Mucosa of descending colon (tissue), 3 donors: ENCODE measurements at regions not wholly inside any gene's neighbourhood (a gene's known extent, or its start where the extent isn't known, plus 50 kb on each side); places are given as distances from the start of the nearest gene placed in this dataset.

ENCODE experiments used
- ATAC-seq: fragments of 200-7000 bp; cut with Tn5 transposase; one replicate; pipeline ENCODE4 v1.9.1; 2020; ENCODE audit warnings: mild to moderate bottlenecking, moderate library complexity
- DNase-seq, 3 donors: peaks; one replicate each; pipeline ENCODE4 v3.0.0-alpha.2; 2020
- H3K36me3 ChIP-seq: fragments of 200-600 bp; one replicate; pipeline ENCODE4 v1.8.0; 2021; ENCODE audit warnings: low read depth, mild to moderate bottlenecking
- H3K4me1 ChIP-seq: fragments of 200-600 bp; one replicate; pipeline ENCODE4 v1.8.0; 2021; ENCODE audit warnings: low read depth, mild to moderate bottlenecking
- H3K4me3 ChIP-seq: fragments of 200-600 bp; one replicate; pipeline ENCODE4 v1.8.0; 2021; ENCODE audit warnings: mild to moderate bottlenecking
- H3K9me3 ChIP-seq: fragments of 200-600 bp; one replicate; pipeline ENCODE4 v1.8.0; 2021; ENCODE audit warnings: mild to moderate bottlenecking
- intact Hi-C, 2 donors: fragments of 100-400 bp; cut with DNase I in 1 of 2; cut with micrococcal nuclease in 1 of 2; formaldehyde crosslinking; loops; one replicate each; pipeline versions ENCODE4 v1.11.0 to v1.11.1; 2022; cut with DNase I, micrococcal nuclease
- TF ChIP-seq, protein P1 (sequence below): fragments of 200-600 bp; IDR thresholded peaks from one replicate; pipeline ENCODE4 v1.8.0; 2022; ENCODE audit warnings: antibody characterized with exemption, mild to moderate bottlenecking
- donor health status: DM: no; HTN: no; CAD: no; lungs with moderate emphysema.
- donor health status: DM: no; HTN: no; CAD: no.
- donor health status: DM: no; HTN: yes; CAD: no.

DNA sequence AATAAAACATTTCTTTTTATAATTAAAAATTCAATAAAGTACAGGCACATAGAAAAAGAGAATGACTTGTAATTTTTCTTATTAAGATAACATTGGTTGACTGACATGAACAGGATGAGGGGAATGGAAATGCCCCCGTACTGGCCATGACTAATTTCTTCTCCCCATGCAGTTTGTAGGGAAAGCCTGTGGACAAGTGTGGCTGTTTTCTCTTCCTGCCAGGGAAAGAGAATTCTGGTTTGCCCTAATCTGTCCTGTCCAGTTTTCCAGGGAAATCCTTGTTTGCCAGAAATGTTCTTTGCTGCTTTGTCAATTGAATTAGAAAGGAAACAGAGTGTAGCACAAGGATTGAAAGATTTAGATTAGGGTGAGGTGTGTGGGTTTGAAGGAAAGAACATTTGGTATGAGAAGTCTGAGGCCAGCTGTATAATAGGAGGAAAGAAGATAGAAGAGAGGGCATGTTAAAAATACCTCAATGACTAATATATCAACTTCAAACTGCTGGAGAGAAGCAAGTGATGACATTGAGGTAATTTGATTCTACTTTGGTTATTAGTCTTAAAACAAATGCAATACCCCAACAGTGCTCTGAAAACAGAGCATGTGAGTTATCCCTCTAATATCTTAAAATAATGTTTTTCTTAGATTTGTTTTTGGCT, 593.9 kb upstream of the ZNF804A start:
- DNase-seq (no peak), ATAC-seq (no peak)
- intact Hi-C loops: no loop called here
- peaks cover 1% of the 10 kb centered on the region for H3K4me1 ChIP-seq
- TF ChIP-seq, protein P1, sequence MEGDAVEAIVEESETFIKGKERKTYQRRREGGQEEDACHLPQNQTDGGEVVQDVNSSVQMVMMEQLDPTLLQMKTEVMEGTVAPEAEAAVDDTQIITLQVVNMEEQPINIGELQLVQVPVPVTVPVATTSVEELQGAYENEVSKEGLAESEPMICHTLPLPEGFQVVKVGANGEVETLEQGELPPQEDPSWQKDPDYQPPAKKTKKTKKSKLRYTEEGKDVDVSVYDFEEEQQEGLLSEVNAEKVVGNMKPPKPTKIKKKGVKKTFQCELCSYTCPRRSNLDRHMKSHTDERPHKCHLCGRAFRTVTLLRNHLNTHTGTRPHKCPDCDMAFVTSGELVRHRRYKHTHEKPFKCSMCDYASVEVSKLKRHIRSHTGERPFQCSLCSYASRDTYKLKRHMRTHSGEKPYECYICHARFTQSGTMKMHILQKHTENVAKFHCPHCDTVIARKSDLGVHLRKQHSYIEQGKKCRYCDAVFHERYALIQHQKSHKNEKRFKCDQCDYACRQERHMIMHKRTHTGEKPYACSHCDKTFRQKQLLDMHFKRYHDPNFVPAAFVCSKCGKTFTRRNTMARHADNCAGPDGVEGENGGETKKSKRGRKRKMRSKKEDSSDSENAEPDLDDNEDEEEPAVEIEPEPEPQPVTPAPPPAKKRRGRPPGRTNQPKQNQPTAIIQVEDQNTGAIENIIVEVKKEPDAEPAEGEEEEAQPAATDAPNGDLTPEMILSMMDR: no peak
- no peak overlapping the region for H3K4me3 ChIP-seq
- H3K36me3 ChIP-seq: no peaks in the 10 kb centered on the region
- H3K9me3 ChIP-seq: no peaks in the 10 kb centered on the region

DNA sequence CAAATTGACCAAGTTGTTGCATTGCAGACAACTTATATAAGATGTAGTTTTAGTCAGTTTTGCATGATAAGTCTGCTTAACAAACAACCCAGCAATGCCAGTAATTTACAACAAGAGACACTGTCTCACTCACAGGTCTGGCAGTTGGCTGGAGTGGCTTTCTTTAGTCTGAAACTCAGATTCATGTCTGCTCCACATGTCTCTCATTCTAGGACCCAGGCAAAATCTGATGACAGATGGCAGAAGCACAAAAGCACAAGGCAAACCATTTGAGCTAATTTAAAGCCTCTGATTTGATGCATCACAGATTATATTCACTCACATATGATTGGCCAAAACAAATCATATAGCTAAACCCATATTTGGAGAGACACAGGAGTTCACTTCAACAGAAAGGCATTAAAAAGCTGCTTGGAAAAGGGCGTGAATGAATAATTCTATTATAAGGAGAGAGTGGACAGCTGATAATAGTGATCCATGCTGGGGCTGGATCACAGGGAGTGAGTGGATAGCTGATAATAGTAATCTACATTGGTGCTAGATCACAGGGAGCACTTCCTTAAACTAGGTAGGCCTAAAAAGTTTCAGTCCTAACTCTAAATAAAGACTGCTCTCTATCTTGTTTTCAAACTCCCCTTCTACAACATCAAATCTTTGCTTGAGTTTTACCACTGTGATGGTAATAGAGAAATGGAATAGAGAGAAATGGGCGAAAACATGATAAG, 593.2 kb upstream of the ZNF804A start:
- H3K4me1 ChIP-seq: no peaks in the 10 kb centered on the region
- H3K4me3 ChIP-seq: no peak overlapping the region
- TF ChIP-seq, protein P1: no peak
- no peaks in the 10 kb centered on the region for H3K9me3 ChIP-seq
- no peaks in the 10 kb centered on the region for H3K36me3 ChIP-seq
- intact Hi-C loops: no loop called here
- ATAC-seq (no peak), DNase-seq (no peak)

DNA sequence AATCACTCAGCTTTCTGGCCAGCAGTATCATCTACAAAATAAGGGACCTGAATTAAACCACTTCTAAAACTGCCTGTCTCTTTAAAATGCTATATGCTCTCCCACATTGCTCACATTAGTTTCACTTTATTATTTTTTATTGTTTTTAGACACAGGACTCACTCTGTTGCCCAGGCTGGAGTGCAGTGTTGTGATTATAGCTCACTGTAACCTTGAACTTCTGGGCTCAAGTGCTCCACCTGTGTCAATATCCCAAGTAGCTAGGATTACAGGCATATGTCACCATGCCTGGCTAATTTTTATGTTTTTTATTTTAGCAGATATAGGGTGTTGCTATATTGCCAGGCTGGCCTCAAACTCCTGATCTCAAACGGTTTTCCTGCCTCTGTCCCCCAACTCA, 591.3 kb upstream of the ZNF804A start:
- TF ChIP-seq, protein P1: no peak
- no peaks in the 10 kb centered on the region for H3K9me3 ChIP-seq
- no peaks in the 10 kb centered on the region for H3K36me3 ChIP-seq
- intact Hi-C loops: no loop called here
- ATAC-seq (peak; percentile 97), DNase-seq (peak in 1 of 3 donors; percentile 51)
- H3K4me1 ChIP-seq: no peaks in the 10 kb centered on the region
- H3K4me3 ChIP-seq: no peak overlapping the region

DNA sequence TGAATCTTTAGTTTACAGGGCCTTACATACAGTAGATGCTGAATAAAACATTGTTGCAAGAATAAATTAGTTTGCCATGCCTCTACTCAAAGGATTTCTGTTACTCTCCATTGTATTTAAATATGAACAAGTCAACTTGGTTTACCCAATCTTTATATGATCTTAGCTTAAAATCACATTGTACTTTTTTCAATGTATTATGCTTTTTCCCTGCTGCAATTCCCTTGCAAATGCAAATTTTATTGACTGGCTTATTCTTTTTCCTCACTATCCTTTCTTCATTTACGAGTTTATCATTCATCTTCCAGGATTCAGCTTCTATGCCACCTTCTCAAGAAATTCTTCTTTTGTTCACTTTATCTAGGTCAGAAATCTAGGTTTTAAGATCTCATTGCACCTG, 571.4 kb upstream of the ZNF804A start:
- no peaks in the 10 kb centered on the region for H3K9me3 ChIP-seq
- DNase-seq (no peak), ATAC-seq (no peak)
- intact Hi-C loops: no loop called here
- no peaks in the 10 kb centered on the region for H3K36me3 ChIP-seq
- TF ChIP-seq, protein P1: no peak
- H3K4me1 ChIP-seq: no peaks in the 10 kb centered on the region
- H3K4me3 ChIP-seq: no peak overlapping the region

DNA sequence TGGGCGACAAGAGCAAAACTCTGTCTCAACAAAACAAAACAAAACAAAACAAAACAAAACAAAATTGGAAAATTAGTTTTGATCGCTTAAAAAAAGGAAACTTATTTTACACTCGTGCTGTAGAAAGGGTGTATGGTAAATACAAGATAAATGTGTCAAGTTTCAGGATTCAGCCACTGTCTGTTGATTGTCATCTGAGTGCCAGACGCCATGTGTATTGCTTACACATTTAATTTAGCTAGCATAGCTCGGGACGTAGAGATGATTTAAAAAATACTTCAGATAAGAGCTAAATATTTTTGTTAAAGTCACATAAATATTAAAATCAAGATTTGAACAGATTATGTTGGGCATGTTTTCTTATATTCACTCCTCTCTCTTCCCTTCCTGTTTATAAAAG, 568.1 kb upstream of the ZNF804A start:
- TF ChIP-seq, protein P1: no peak
- no peak for ATAC-seq
- DNase-seq: no peak
- Histone ChIP-seq H3K4me3 (no peak overlapping the region), H3K36me3 (no peaks in the 10 kb centered on the region), H3K9me3 (no peaks in the 10 kb centered on the region), H3K4me1 (no peaks in the 10 kb centered on the region)
- intact Hi-C loops: no loop called here
